ENCODE measurements at regions not wholly inside any gene's neighbourhood (a gene's known extent, or its start where the extent isn't known, plus 50 kb on each side); places are given as distances from the start of the nearest gene placed in this dataset.

DNA sequence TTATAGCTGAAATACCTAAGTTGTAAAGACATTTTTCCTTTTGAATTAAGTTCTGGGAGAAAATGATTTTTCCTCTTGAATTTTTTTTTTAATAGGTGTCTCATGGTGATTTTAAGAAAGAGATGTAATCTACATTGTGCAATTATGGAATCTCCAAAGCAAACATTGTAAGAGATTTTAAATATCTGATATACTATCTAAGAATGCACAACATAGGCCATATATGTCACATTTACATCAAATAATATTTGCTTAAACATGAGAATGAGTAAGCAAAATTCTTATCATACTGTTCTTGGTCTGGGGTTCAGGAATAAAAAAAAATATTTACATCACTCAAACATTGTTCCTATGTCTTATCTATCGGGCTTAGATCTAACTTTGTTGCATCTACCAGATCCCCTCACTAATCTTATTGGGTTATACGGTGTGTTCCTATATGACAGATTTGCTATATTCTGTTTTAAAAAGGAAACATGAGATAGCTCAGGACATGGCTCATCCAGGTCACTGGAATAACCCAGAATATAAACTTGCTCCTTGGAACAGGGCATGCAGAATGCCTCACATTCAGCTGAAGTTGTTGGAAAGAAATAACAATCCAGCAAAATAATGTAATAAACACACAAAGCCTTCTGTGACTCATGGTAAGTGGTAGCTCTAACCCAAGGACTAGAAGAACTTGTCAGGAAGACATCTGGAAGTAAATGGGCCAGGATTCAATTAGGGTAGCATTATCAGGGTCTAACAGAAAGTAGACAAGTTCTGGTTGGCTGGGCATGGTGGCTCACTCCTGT lies 794.7 kb downstream of the IPMK start:
- H3K27me3 ChIP-seq (ENCODE audit: insufficient read depth): no peaks in the 10 kb centered on the region
- H3K27ac ChIP-seq (ENCODE audit: low read depth): no peak overlapping the region
- ATAC-seq (no peak), DNase-seq (ENCODE audit: low spot score) (no peak)
- no peaks in the 10 kb centered on the region for H3K79me2 ChIP-seq (replicated peaks; ENCODE audit: insufficient read depth)
- H4K20me1 ChIP-seq (replicated peaks; ENCODE audit: insufficient read depth): no peaks in the 10 kb centered on the region
- no peaks in the 10 kb centered on the region for H3K4me1 ChIP-seq (ENCODE audit: insufficient read depth)
- H3K9me2 ChIP-seq (ENCODE audit: insufficient read depth): no peaks in the 10 kb centered on the region
- Mint-ChIP-seq H3K4me1 (no peaks in the 10 kb centered on the region), H3K9me3 (no peaks in the 10 kb centered on the region), H3K27ac (no peak overlapping the region), H3K27me3 (ENCODE audit: insufficient read depth, low read depth, poor library complexity) (no peaks in the 10 kb centered on the region), H3K36me3 (ENCODE audit: low read depth) (no peaks in the 10 kb centered on the region), H3K4me3 (no peak overlapping the region)
- H3F3A ChIP-seq (replicated peaks; ENCODE audit: low read depth): no peaks in the 10 kb centered on the region
- peak overlapping the region; percentile 77 for H2AFZ ChIP-seq
- H3K36me3 ChIP-seq (ENCODE audit: insufficient read depth): no peaks in the 10 kb centered on the region
- no peak overlapping the region for H3K4me2 ChIP-seq
- no peak overlapping the region for H3K4me3 ChIP-seq
- TF ChIP-seq CTCF (conservative IDR thresholded peaks at IDR 0.05; ENCODE audit: low read depth in 2 of 2) (no peak), ZNF462 (CRISPR knock-in tag; IDR thresholded peaks at IDR 0.05) (no peak), POLR2AphosphoS5 (IDR thresholded peaks at IDR 0.05; ENCODE audit: low read depth) (no peak), ZNF114 (CRISPR knock-in tag; IDR thresholded peaks at IDR 0.05) (no peak), ZNF331 (CRISPR knock-in tag; IDR thresholded peaks at IDR 0.05; ENCODE audit: low read depth) (no peak), EZH2phosphoT487 (IDR thresholded peaks at IDR 0.05; ENCODE audit: unreplicated experiment) (no peak), EZH2 (IDR thresholded peaks at IDR 0.05; ENCODE audit: low read depth, unreplicated experiment) (no peak), NANOG (IDR thresholded peaks at IDR 0.05; ENCODE audit: borderline replicate concordance) (no peak), ETS1 (IDR thresholded peaks at IDR 0.05) (no peak), STAT1 (IDR thresholded peaks at IDR 0.05; ENCODE audit: unreplicated experiment) (no peak), CREB1 (CRISPR knock-in tag; IDR thresholded peaks at IDR 0.05; ENCODE audit: low read depth) (no peak), JUNB (IDR thresholded peaks at IDR 0.05; ENCODE audit: unreplicated experiment) (no peak)
- TF ChIP-seq, protein P1, sequence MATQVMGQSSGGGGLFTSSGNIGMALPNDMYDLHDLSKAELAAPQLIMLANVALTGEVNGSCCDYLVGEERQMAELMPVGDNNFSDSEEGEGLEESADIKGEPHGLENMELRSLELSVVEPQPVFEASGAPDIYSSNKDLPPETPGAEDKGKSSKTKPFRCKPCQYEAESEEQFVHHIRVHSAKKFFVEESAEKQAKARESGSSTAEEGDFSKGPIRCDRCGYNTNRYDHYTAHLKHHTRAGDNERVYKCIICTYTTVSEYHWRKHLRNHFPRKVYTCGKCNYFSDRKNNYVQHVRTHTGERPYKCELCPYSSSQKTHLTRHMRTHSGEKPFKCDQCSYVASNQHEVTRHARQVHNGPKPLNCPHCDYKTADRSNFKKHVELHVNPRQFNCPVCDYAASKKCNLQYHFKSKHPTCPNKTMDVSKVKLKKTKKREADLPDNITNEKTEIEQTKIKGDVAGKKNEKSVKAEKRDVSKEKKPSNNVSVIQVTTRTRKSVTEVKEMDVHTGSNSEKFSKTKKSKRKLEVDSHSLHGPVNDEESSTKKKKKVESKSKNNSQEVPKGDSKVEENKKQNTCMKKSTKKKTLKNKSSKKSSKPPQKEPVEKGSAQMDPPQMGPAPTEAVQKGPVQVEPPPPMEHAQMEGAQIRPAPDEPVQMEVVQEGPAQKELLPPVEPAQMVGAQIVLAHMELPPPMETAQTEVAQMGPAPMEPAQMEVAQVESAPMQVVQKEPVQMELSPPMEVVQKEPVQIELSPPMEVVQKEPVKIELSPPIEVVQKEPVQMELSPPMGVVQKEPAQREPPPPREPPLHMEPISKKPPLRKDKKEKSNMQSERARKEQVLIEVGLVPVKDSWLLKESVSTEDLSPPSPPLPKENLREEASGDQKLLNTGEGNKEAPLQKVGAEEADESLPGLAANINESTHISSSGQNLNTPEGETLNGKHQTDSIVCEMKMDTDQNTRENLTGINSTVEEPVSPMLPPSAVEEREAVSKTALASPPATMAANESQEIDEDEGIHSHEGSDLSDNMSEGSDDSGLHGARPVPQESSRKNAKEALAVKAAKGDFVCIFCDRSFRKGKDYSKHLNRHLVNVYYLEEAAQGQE (IDR thresholded peaks at IDR 0.05; ENCODE audit: unreplicated experiment): no peak
